ENCODE measurements at regions not wholly inside any gene's neighbourhood (a gene's known extent, or its start where the extent isn't known, plus 50 kb on each side); places are given as distances from the start of the nearest gene placed in this dataset.

DNA sequence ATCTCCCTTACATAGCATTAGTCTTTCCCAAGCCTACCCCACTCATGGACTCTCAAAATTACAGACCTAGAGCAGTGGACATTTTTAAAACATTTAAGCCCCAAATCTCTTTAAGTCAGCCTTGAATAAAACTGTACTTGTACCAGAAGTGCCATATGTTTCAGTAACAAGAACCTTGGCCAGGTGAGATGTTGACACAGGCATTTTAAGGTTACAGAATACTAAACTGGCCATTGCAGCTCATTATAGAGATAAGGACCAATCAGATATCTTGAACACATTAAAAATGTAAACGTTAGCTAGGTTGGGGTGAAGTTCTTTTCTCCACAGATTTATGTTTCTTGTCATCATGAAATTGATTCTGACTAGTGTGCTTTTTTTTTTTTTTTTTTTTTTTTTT, 103.8 kb upstream of the MIER3 start:
- H3K9me3 ChIP-seq (ENCODE audit: low read length): no peaks in the 10 kb centered on the region
- no peaks in the 10 kb centered on the region for H3K4me1 ChIP-seq (ENCODE audit: insufficient read depth, low read length, poor library complexity, severe bottlenecking)

DNA sequence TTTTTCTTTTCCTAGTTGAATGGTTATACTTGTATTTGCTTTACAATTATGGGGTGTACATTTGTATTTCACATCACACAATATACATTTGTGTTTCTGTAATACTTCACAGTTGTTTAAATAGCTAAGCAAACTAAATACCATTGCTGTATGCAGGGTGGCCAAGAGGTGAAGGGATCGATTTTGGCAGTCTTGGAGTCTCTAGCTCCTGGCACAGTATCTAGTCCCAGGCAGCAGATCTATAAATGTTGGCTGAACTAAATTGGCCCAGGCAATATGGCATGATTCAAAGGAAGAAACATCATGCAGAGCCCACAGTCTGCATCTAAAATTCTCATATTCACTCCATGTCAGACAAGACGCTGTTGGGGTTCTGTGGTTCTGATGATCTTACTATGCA, 110.1 kb upstream of the GPBP1 start:
- TF ChIP-seq, protein P1, sequence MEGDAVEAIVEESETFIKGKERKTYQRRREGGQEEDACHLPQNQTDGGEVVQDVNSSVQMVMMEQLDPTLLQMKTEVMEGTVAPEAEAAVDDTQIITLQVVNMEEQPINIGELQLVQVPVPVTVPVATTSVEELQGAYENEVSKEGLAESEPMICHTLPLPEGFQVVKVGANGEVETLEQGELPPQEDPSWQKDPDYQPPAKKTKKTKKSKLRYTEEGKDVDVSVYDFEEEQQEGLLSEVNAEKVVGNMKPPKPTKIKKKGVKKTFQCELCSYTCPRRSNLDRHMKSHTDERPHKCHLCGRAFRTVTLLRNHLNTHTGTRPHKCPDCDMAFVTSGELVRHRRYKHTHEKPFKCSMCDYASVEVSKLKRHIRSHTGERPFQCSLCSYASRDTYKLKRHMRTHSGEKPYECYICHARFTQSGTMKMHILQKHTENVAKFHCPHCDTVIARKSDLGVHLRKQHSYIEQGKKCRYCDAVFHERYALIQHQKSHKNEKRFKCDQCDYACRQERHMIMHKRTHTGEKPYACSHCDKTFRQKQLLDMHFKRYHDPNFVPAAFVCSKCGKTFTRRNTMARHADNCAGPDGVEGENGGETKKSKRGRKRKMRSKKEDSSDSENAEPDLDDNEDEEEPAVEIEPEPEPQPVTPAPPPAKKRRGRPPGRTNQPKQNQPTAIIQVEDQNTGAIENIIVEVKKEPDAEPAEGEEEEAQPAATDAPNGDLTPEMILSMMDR (conservative IDR thresholded peaks at IDR 0.05; ENCODE audit: low read length): no peak
- TF ChIP-seq EZH2phosphoT487 (IDR thresholded peaks at IDR 0.05; ENCODE audit: borderline replicate concordance, low read depth, low read length): no peak
- intact Hi-C loops (cut with micrococcal nuclease; ENCODE audit: unreplicated experiment): no loop called here
- CTCF ChIA-PET (ENCODE audit: unreplicated experiment): no interaction called here
- Histone ChIP-seq H3K4me2 (ENCODE audit: low read length) (no peak overlapping the region), H3K9me2 (ENCODE audit: insufficient read depth, low read length) (no peaks in the 10 kb centered on the region), H3K36me3 (ENCODE audit: insufficient read depth, low read length) (no peaks in the 10 kb centered on the region), H3K9me3 (ENCODE audit: low read length) (no peaks in the 10 kb centered on the region), H3K27ac (ENCODE audit: low read depth, low read length, poor library complexity, severe bottlenecking) (no peak overlapping the region), H4K20me1 (ENCODE audit: insufficient read depth, low read length) (no peaks in the 10 kb centered on the region), H3K4me3 (ENCODE audit: low read depth, low read length, poor library complexity, severe bottlenecking) (no peak overlapping the region), H3K79me2 (ENCODE audit: insufficient read depth, low read depth, low read length) (no peaks in the 10 kb centered on the region), H3K4me1 (ENCODE audit: insufficient read depth, low read length, poor library complexity, severe bottlenecking) (no peaks in the 10 kb centered on the region), H2AFZ (ENCODE audit: low read length) (no peak overlapping the region)
- POLR2A ChIA-PET: interaction anchor here (0.6 to 0.8 kb wide), 4 partner anchors 8 to 314 kb away, joined by 3 to 4 read pairs (median 3); no protein-coding TSS in a partner anchor
- DNase-seq (ENCODE audit: low spot score): no peak
- no TSS peak for BruUV-seq (replicated peaks)

More for the DNA sequence above, 103.8 kb upstream of the MIER3 start:
- CTCF ChIA-PET (ENCODE audit: unreplicated experiment): no interaction called here
- intact Hi-C loops (cut with micrococcal nuclease; ENCODE audit: unreplicated experiment): no loop called here
- no peak overlapping the region for H3K27ac ChIP-seq (ENCODE audit: low read depth, low read length, poor library complexity, severe bottlenecking)
- no peaks in the 10 kb centered on the region for H3K79me2 ChIP-seq (ENCODE audit: insufficient read depth, low read depth, low read length)
- no peak overlapping the region for H3K4me2 ChIP-seq (ENCODE audit: low read length)
- no peak overlapping the region for H2AFZ ChIP-seq (ENCODE audit: low read length)
- H3K36me3 ChIP-seq (ENCODE audit: insufficient read depth, low read length): no peaks in the 10 kb centered on the region
- no TSS peak for BruUV-seq (replicated peaks)
- DNase-seq (ENCODE audit: low spot score): no peak
- no peak for TF ChIP-seq EZH2phosphoT487 (IDR thresholded peaks at IDR 0.05; ENCODE audit: borderline replicate concordance, low read depth, low read length)
- TF ChIP-seq, protein P1 (conservative IDR thresholded peaks at IDR 0.05; ENCODE audit: low read length): no peak
- H4K20me1 ChIP-seq (ENCODE audit: insufficient read depth, low read length): no peaks in the 10 kb centered on the region
- H3K4me3 ChIP-seq (ENCODE audit: low read depth, low read length, poor library complexity, severe bottlenecking): no peak overlapping the region
- POLR2A ChIA-PET: no interaction called here
- H3K9me2 ChIP-seq (ENCODE audit: insufficient read depth, low read length): no peaks in the 10 kb centered on the region

DNA sequence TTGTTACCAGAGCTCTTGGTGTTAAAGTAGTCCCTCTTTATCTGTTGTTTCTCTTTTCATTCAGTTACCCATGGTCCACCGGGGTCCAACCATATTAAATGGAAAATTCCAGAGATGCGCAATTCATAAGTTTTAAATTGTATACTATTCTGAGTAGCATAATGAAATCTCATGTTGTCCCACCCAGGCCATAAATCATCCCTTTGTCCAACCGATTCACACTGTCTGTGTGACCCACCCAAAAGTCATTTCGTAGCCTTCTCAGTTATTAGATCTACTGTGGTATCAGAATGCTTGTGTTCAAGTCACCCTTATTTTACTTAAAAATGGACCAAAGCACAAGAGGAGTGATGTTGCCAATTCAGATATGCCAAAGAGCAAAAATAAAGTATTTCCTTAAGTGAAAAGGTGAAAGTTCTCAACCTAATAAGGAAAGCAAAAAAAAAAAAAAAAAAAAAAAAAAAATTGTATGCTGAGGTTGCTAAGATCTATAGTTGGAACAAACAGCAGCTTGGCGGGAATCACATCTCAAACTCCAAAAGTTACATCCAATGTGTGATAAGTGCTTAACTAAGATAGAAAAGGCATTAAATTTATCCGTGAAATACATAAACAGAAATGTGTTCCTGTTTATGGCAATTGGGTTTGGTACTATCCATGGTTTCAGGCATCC, 106.8 kb upstream of the GPBP1 start:
- DNase-seq (ENCODE audit: low spot score): no peak
- intact Hi-C loops (cut with micrococcal nuclease; ENCODE audit: unreplicated experiment): no loop called here
- Histone ChIP-seq H3K4me3 (ENCODE audit: low read depth, low read length, poor library complexity, severe bottlenecking) (no peak overlapping the region), H3K9me3 (ENCODE audit: low read length) (no peaks in the 10 kb centered on the region), H3K9me2 (ENCODE audit: insufficient read depth, low read length) (no peaks in the 10 kb centered on the region), H4K20me1 (ENCODE audit: insufficient read depth, low read length) (no peaks in the 10 kb centered on the region), H3K4me2 (ENCODE audit: low read length) (no peak overlapping the region), H3K4me1 (ENCODE audit: insufficient read depth, low read length, poor library complexity, severe bottlenecking) (no peaks in the 10 kb centered on the region), H2AFZ (ENCODE audit: low read length) (no peak overlapping the region), H3K36me3 (ENCODE audit: insufficient read depth, low read length) (no peaks in the 10 kb centered on the region), H3K27ac (ENCODE audit: low read depth, low read length, poor library complexity, severe bottlenecking) (no peak overlapping the region), H3K79me2 (ENCODE audit: insufficient read depth, low read depth, low read length) (no peaks in the 10 kb centered on the region)
- BruUV-seq (replicated peaks): no TSS peak
- POLR2A ChIA-PET: interaction anchor here (0.7 kb wide), 1 partner anchor 54 kb away, joined by 3 read pairs; no protein-coding TSS in a partner anchor
- TF ChIP-seq, protein P1 (conservative IDR thresholded peaks at IDR 0.05; ENCODE audit: low read length): no peak
- TF ChIP-seq EZH2phosphoT487 (IDR thresholded peaks at IDR 0.05; ENCODE audit: borderline replicate concordance, low read depth, low read length): no peak
- CTCF ChIA-PET (ENCODE audit: unreplicated experiment): no interaction called here

Data from OCI-LY7 (cell line).